NT2/D1 (cell line): ENCODE measurements at regions not wholly inside any gene's neighbourhood (a gene's known extent, or its start where the extent isn't known, plus 50 kb on each side); places are given as distances from the start of the nearest gene placed in this dataset.

ENCODE experiments used
- SUZ12 ChIP-seq: IDR thresholded peaks from 2 replicates; pipeline ENCODE4 v1.6.1; 2011; ENCODE audit not compliant: insufficient read length, insufficient read depth; ENCODE audit errors: extremely low read depth
- ZNF274 ChIP-seq: IDR thresholded peaks from 2 replicates; pipeline ENCODE4 v1.6.1; 2011; ENCODE audit warnings: mild to moderate bottlenecking, low read depth, low read length

GRCh38 chr7:97595439-97595838 is 136.4 kb upstream of the TAC1 start:
- TF ChIP-seq ZNF274: no peak
- TF ChIP-seq SUZ12: no peak
